ENCODE measurements at regions not wholly inside any gene's neighbourhood (a gene's known extent, or its start where the extent isn't known, plus 50 kb on each side); places are given as distances from the start of the nearest gene placed in this dataset.

DNA sequence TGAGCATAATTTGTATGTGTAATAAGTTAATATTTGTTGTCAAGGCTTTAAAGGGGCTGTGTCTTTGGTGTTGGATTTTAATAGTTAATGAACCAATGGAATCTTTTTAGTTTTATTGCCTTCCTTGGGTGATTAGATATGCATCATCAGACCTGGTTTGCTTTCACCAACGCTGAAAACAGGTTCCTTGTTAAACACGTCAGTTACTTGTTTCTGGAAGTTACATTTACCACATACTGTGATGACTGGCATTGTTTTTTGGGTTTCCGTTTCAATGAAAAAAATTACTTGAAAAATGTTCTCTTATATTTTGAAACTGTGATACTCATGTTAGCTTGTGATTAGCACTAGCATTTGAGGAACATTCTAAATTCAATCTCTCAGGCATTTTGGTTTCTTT is 58.6 kb upstream of the RNF144B start:
- H4K20me1 ChIP-seq (ENCODE audit: insufficient read depth, low read length): no peaks in the 10 kb centered on the region
- H3K27ac ChIP-seq (ENCODE audit: low read length): no peak overlapping the region
- no peak for DNase-seq
- H3F3A ChIP-seq (ENCODE audit: insufficient read depth, low read length): no peaks in the 10 kb centered on the region
- no peak for TF ChIP-seq EZH2phosphoT487 (IDR thresholded peaks at IDR 0.05; ENCODE audit: low read length)
- TF ChIP-seq, protein P1, sequence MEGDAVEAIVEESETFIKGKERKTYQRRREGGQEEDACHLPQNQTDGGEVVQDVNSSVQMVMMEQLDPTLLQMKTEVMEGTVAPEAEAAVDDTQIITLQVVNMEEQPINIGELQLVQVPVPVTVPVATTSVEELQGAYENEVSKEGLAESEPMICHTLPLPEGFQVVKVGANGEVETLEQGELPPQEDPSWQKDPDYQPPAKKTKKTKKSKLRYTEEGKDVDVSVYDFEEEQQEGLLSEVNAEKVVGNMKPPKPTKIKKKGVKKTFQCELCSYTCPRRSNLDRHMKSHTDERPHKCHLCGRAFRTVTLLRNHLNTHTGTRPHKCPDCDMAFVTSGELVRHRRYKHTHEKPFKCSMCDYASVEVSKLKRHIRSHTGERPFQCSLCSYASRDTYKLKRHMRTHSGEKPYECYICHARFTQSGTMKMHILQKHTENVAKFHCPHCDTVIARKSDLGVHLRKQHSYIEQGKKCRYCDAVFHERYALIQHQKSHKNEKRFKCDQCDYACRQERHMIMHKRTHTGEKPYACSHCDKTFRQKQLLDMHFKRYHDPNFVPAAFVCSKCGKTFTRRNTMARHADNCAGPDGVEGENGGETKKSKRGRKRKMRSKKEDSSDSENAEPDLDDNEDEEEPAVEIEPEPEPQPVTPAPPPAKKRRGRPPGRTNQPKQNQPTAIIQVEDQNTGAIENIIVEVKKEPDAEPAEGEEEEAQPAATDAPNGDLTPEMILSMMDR (IDR thresholded peaks at IDR 0.05; ENCODE audit: low read length): no peak
- no peak for TF ChIP-seq EZH2 (optimal IDR thresholded peaks at IDR 0.05; ENCODE audit: low read depth, low read length)
- no peaks in the 10 kb centered on the region for H3K79me2 ChIP-seq (ENCODE audit: low read length)
- H3K9me3 ChIP-seq (replicated peaks; ENCODE audit: insufficient read depth, low read length): no peaks in the 10 kb centered on the region
- H3K4me1 ChIP-seq (ENCODE audit: low read length): no peaks in the 10 kb centered on the region
- no peak overlapping the region for H3K4me3 ChIP-seq (ENCODE audit: low read length)
- H3K9me2 ChIP-seq (replicated peaks; ENCODE audit: insufficient read depth, low read length): no peaks in the 10 kb centered on the region
- no peak overlapping the region for H3K4me2 ChIP-seq (ENCODE audit: low read depth, low read length)
- H3K27me3 ChIP-seq (replicated peaks; ENCODE audit: insufficient read depth, low read length): no peaks in the 10 kb centered on the region
- H3K36me3 ChIP-seq (replicated peaks; ENCODE audit: insufficient read depth, low read length): no peaks in the 10 kb centered on the region
- H3K9ac ChIP-seq (ENCODE audit: low read length): no peak overlapping the region
- H2AFZ ChIP-seq (ENCODE audit: low read length): no peak overlapping the region

DNA sequence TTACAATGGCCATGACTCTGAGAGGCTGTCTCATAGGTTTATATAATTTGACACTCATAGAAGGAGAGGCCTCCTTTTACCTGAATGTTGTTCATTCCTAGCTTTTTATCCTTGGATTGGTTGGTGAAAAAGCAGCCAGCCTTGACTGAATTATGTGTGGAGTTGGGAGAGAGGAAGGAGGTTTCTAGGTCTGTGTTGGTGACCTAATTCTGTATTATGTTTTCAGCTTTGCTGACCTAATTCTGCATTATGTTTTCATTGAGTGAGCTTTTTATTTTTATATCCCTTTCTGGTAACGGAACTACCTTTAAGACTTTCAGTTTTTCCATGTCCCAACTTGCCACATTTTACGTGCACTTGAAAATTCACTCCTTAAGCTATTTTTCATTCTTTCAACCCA is 59.1 kb upstream of the RNF144B start:
- Histone ChIP-seq H3K27me3 (replicated peaks; ENCODE audit: insufficient read depth, low read length) (no peaks in the 10 kb centered on the region), H3F3A (ENCODE audit: insufficient read depth, low read length) (no peaks in the 10 kb centered on the region), H2AFZ (ENCODE audit: low read length) (no peak overlapping the region), H3K79me2 (ENCODE audit: low read length) (no peaks in the 10 kb centered on the region), H3K9me2 (replicated peaks; ENCODE audit: insufficient read depth, low read length) (no peaks in the 10 kb centered on the region), H3K36me3 (replicated peaks; ENCODE audit: insufficient read depth, low read length) (no peaks in the 10 kb centered on the region), H3K27ac (ENCODE audit: low read length) (no peak overlapping the region), H3K4me1 (ENCODE audit: low read length) (no peaks in the 10 kb centered on the region), H3K4me3 (ENCODE audit: low read length) (no peak overlapping the region), H3K4me2 (ENCODE audit: low read depth, low read length) (no peak overlapping the region), H3K9ac (ENCODE audit: low read length) (no peak overlapping the region), H3K9me3 (replicated peaks; ENCODE audit: insufficient read depth, low read length) (no peaks in the 10 kb centered on the region), H4K20me1 (ENCODE audit: insufficient read depth, low read length) (no peaks in the 10 kb centered on the region)
- DNase-seq: no peak
- TF ChIP-seq EZH2 (optimal IDR thresholded peaks at IDR 0.05; ENCODE audit: low read depth, low read length) (no peak), EZH2phosphoT487 (IDR thresholded peaks at IDR 0.05; ENCODE audit: low read length) (no peak)
- TF ChIP-seq, protein P1 (IDR thresholded peaks at IDR 0.05; ENCODE audit: low read length): no peak

DNA sequence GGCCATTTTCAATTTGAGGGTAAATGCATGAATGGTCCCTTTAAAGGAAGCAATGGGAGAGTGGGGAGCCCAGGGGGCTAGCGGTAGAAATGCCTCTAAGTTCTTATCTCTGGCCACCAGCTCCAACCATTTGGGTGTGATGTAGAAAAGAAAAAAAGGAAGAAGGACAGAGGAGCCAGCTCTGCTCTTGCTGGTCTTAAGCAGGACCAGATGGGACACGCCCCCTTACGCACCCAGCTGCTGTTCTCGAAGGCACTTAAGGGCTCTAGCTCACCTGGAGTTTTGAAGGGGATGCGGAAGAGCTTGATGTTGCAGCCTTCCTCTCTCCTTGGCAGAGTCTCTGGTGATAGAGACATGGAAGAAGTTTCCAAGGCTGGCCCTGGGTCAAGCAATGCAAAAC is 59.5 kb upstream of the RNF144B start:
- Histone ChIP-seq H3K4me3 (ENCODE audit: low read length) (no peak overlapping the region), H4K20me1 (ENCODE audit: insufficient read depth, low read length) (no peaks in the 10 kb centered on the region), H3K36me3 (replicated peaks; ENCODE audit: insufficient read depth, low read length) (no peaks in the 10 kb centered on the region), H3F3A (ENCODE audit: insufficient read depth, low read length) (no peaks in the 10 kb centered on the region), H3K9me3 (replicated peaks; ENCODE audit: insufficient read depth, low read length) (no peaks in the 10 kb centered on the region), H3K9me2 (replicated peaks; ENCODE audit: insufficient read depth, low read length) (no peaks in the 10 kb centered on the region), H3K79me2 (ENCODE audit: low read length) (no peaks in the 10 kb centered on the region), H3K27ac (ENCODE audit: low read length) (no peak overlapping the region), H2AFZ (ENCODE audit: low read length) (no peak overlapping the region), H3K9ac (ENCODE audit: low read length) (no peak overlapping the region), H3K27me3 (replicated peaks; ENCODE audit: insufficient read depth, low read length) (no peaks in the 10 kb centered on the region), H3K4me2 (ENCODE audit: low read depth, low read length) (no peak overlapping the region), H3K4me1 (ENCODE audit: low read length) (no peaks in the 10 kb centered on the region)
- no peak for TF ChIP-seq EZH2 (optimal IDR thresholded peaks at IDR 0.05; ENCODE audit: low read depth, low read length)
- no peak for TF ChIP-seq EZH2phosphoT487 (IDR thresholded peaks at IDR 0.05; ENCODE audit: low read length)
- TF ChIP-seq, protein P1 (IDR thresholded peaks at IDR 0.05; ENCODE audit: low read length): no peak
- no peak for DNase-seq

Data from MM.1S (cell line).